Esophagus squamous epithelium (tissue), 5 donors: ENCODE measurements at regions not wholly inside any gene's neighbourhood (a gene's known extent, or its start where the extent isn't known, plus 50 kb on each side); places are given as distances from the start of the nearest gene placed in this dataset.

ENCODE experiments used
- DNase-seq: peaks from one replicate; lab custom pipeline; 2025; lab: John Stamatoyannopoulos, UW
- H3K27ac ChIP-seq, 4 donors: fragments of 200-600 bp; sonication (generic); one replicate each; pipeline ENCODE4 v1.5.1; 2016 to 2019; ENCODE audit warnings: mild to moderate bottlenecking in 1 of 4
- H3K27me3 ChIP-seq, 4 donors: fragments of 200-600 bp; sonication (generic); 1 replicate in 3 of 4; 2 replicates in 1 of 4; pipeline versions ENCODE4 v1.5.1 to v1.6.0; 2017 to 2021; ENCODE audit warnings: antibody characterized with exemption in 1 of 4
- H3K36me3 ChIP-seq, 3 donors: fragments of 200-600 bp; sonication (generic); one replicate each; pipeline ENCODE4 v1.5.1; 2016 to 2019
- H3K4me1 ChIP-seq, 3 donors: fragments of 200-600 bp; sonication (generic); one replicate each; pipeline ENCODE4 v1.5.1; 2017 to 2019
- H3K4me3 ChIP-seq, 4 donors: fragments of 200-600 bp; sonication (generic); 1 replicate in 3 of 4; 2 replicates in 1 of 4; pipeline ENCODE4 v1.5.1; 2016 to 2019; ENCODE audit warnings: mild to moderate bottlenecking in 2 of 4, moderate library complexity in 1 of 4
- H3K9me3 ChIP-seq, 3 donors: fragments of 200-600 bp; sonication (generic); one replicate each; pipeline ENCODE4 v1.5.1; 2016 to 2019
- CTCF ChIP-seq, 6 experiments: fragments of 450-650 bp in 4 of 6; fragments of 200-600 bp in 2 of 6; sonication (generic) in 2 of 6; IDR thresholded peaks; one replicate each; pipeline ENCODE4 v1.5.1; 2016 to 2019; ENCODE audit warnings: antibody characterized with exemption in 6 of 6, mild to moderate bottlenecking in 4 of 6, moderate library complexity in 4 of 6
- POLR2A ChIP-seq, 4 donors: fragments of 450-650 bp; IDR thresholded peaks; one replicate each; pipeline ENCODE4 v1.6.1; 2017; ENCODE audit warnings: antibody characterized with exemption in 4 of 4, mild to moderate bottlenecking in 4 of 4, moderate library complexity in 3 of 4
- WGBS, 2 donors: methylation state at CpG; one replicate each; pipeline ENCODE4 v1.1.5; 2018; 5-methylcytosine and 5-hydroxymethylcytosine counted together
- intact Hi-C: fragments of 100-400 bp; cut with DNase I; formaldehyde crosslinking; loops from one replicate; pipeline ENCODE4 v1.15.0; 2022
- donor health status: DM: yes; HTN: yes; CAD: no.

- TF ChIP-seq CTCF (IDR thresholded peaks at IDR 0.05) (no peak), POLR2A (IDR thresholded peaks at IDR 0.05) (no peak)
- intact Hi-C loops, result no loop called here
- no peak for DNase-seq
- Histone ChIP-seq H3K4me3 (no peak overlapping the region), H3K36me3 (no peaks in the 10 kb centered on the region), H3K9me3 (peaks cover 0 to under 1% (median 0%) of the 10 kb centered on the region in 3 donors), H3K4me1 (no peaks in the 10 kb centered on the region), H3K27ac (no peak overlapping the region), H3K27me3 (no peaks in the 10 kb centered on the region)
- 90 to 95% methylated on average over 6 of the region's 6 CpGs for WGBS, 2 donors
These were observed 63.3 kb upstream of the GAB1 start for GRCh38 chr4:143273160-143273917.

- WGBS, 2 donors, result 70 to 79% methylated on average over 2 of the region's 2 CpGs
- no peaks in the 10 kb centered on the region for H3K36me3 ChIP-seq
- H3K27me3 ChIP-seq, result no peaks in the 10 kb centered on the region
- H3K4me3 ChIP-seq, result no peak overlapping the region
- no peak overlapping the region for H3K27ac ChIP-seq
- intact Hi-C loops, result no loop called here
- no peak for DNase-seq
- H3K4me1 ChIP-seq, result peaks cover 1 to 14% (median 2%) of the 10 kb centered on the region in 3 donors
- TF ChIP-seq CTCF (IDR thresholded peaks at IDR 0.05), result no peak
- TF ChIP-seq POLR2A (IDR thresholded peaks at IDR 0.05), result no peak
- H3K9me3 ChIP-seq, result no peaks in the 10 kb centered on the region
These were observed 55.8 kb upstream of the GAB1 start for GRCh38 chr4:143280861-143281260.

GRCh38 chr4:143281507-143282190, 55.0 kb upstream of the GAB1 start:
- TF ChIP-seq CTCF (IDR thresholded peaks at IDR 0.05) (no peak), POLR2A (IDR thresholded peaks at IDR 0.05) (no peak)
- Histone ChIP-seq H3K27me3 (no peaks in the 10 kb centered on the region), H3K9me3 (no peaks in the 10 kb centered on the region), H3K27ac (peak overlapping the region in 1 of 4 donors; percentile 16), H3K4me1 (peaks cover 5 to 22% (median 10%) of the 10 kb centered on the region in 3 donors), H3K36me3 (no peaks in the 10 kb centered on the region), H3K4me3 (no peak overlapping the region)
- WGBS, 2 donors, result 80 to 89% methylated on average over 4 of the region's 4 CpGs
- no peak for DNase-seq
- intact Hi-C loops, result no loop called here

GRCh38 chr4:143282211-143282707, 54.4 kb upstream of the GAB1 start:
- WGBS, 2 donors, result 64 to 75% methylated on average over 3 of the region's 3 CpGs
- no peak overlapping the region for H3K4me3 ChIP-seq
- H3K36me3 ChIP-seq, result no peaks in the 10 kb centered on the region
- no peak for TF ChIP-seq CTCF (IDR thresholded peaks at IDR 0.05)
- no peak for TF ChIP-seq POLR2A (IDR thresholded peaks at IDR 0.05)
- intact Hi-C loops, result no loop called here
- no peak for DNase-seq
- no peaks in the 10 kb centered on the region for H3K9me3 ChIP-seq
- H3K27ac ChIP-seq, result peak overlapping the region in 1 of 4 donors; percentile 16
- H3K4me1 ChIP-seq, result peaks cover 9 to 28% (median 14%) of the 10 kb centered on the region in 3 donors
- no peaks in the 10 kb centered on the region for H3K27me3 ChIP-seq
